SK-N-SH (cell line): ENCODE measurements at regions not wholly inside any gene's neighbourhood (a gene's known extent, or its start where the extent isn't known, plus 50 kb on each side); places are given as distances from the start of the nearest gene placed in this dataset.

ENCODE experiments used
- EZH2phosphoT487 ChIP-seq: fragments of 200-600 bp; sonication (generic); IDR thresholded peaks from 2 replicates; pipeline ENCODE4 v1.6.1; 2017; ENCODE audit warnings: low read depth, mixed run types, mild to moderate bottlenecking, antibody characterized with exemption, moderate library complexity, borderline replicate concordance
- POLR2AphosphoS5 ChIP-seq: IDR thresholded peaks from 2 replicates; pipeline ENCODE4 v1.6.1; 2012; ENCODE audit warnings: low read depth, low read length
- TEAD4 ChIP-seq: IDR thresholded peaks from 2 replicates; pipeline ENCODE4 v1.4.0; 2012; ENCODE audit warnings: mild to moderate bottlenecking, borderline replicate concordance; ENCODE audit not compliant: insufficient read depth
- TF ChIP-seq, protein P1 (sequence below): fragments of 200-600 bp; sonication (generic); IDR thresholded peaks from 2 replicates; pipeline ENCODE4 v1.6.1; 2017; ENCODE audit warnings: antibody characterized with exemption, mild to moderate bottlenecking, moderate library complexity
- TF ChIP-seq, protein P2 (sequence below): fragments of 150-350 bp; IDR thresholded peaks from 2 replicates; pipeline ENCODE4 v1.6.1; 2017; ENCODE audit warnings: antibody characterized with exemption, low read length, low read depth, borderline replicate concordance

GRCh38 chr20:40443753-40444152 is 245.3 kb downstream of the MAFB start:
- TF ChIP-seq, protein P1, sequence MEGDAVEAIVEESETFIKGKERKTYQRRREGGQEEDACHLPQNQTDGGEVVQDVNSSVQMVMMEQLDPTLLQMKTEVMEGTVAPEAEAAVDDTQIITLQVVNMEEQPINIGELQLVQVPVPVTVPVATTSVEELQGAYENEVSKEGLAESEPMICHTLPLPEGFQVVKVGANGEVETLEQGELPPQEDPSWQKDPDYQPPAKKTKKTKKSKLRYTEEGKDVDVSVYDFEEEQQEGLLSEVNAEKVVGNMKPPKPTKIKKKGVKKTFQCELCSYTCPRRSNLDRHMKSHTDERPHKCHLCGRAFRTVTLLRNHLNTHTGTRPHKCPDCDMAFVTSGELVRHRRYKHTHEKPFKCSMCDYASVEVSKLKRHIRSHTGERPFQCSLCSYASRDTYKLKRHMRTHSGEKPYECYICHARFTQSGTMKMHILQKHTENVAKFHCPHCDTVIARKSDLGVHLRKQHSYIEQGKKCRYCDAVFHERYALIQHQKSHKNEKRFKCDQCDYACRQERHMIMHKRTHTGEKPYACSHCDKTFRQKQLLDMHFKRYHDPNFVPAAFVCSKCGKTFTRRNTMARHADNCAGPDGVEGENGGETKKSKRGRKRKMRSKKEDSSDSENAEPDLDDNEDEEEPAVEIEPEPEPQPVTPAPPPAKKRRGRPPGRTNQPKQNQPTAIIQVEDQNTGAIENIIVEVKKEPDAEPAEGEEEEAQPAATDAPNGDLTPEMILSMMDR, result no peak
- TF ChIP-seq POLR2AphosphoS5 (no peak), TEAD4 (no peak), EZH2phosphoT487 (no peak)
- TF ChIP-seq, protein P2, sequence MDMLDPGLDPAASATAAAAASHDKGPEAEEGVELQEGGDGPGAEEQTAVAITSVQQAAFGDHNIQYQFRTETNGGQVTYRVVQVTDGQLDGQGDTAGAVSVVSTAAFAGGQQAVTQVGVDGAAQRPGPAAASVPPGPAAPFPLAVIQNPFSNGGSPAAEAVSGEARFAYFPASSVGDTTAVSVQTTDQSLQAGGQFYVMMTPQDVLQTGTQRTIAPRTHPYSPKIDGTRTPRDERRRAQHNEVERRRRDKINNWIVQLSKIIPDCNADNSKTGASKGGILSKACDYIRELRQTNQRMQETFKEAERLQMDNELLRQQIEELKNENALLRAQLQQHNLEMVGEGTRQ, result no peak
